NCI-H2107 treated with DMSO at 0.1 percent for 48 hours (cell line): ENCODE measurements at regions not wholly inside any gene's neighbourhood (a gene's known extent, or its start where the extent isn't known, plus 50 kb on each side); places are given as distances from the start of the nearest gene placed in this dataset.

Experiments
- DNase-seq: peaks from one replicate; lab custom pipeline; 2025; ENCODE audit not compliant: unreplicated experiment; lab: John Stamatoyannopoulos, UW

- DNase-seq, result no peak
Observed at GRCh38 chr6:139762587-139763031, 388.2 kb upstream of the CITED2 start.

GRCh38 chr6:139760128-139760527, 385.7 kb upstream of the CITED2 start:
- no peak for DNase-seq

- no peak for DNase-seq
Observed at GRCh38 chr6:139759086-139759485, 384.6 kb upstream of the CITED2 start.

DNA sequence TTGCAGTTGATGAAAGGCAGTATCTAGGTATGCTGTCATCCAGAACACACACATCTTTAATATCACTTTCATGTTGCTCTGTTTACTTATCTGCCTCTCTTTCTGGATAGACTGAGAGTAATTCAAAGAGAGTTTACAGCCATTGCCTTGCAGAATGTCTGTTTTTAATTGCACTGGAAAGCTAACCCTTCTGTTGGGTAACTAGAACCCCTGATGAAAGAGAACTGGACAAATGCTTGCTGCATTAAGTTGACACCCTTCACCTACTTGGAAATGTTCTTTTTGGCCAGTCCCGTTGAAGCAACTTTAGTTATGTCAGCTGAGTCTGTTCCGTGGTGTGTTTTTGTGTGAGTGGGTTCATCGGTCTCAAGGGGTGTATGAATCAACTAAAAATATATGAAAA, 383.8 kb upstream of the CITED2 start:
- no peak for DNase-seq

DNA sequence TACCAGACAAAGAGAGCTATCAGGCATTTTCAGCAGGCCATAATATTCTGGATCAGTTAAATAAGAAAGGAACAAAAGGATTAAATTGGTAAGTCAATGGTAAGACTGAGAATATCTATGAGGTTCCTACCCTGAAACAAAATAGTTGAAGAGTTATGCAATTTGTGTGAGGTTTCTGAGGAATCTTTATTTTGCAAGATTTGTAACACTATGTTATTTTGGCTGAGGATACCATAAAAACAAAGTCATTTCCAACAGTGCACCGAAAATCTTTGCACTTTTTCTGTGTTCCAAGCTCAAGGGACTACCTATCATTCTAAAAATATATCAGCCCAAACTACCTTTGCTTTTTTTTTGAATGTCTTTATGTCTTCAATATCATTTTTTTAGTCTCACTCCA, 383.3 kb upstream of the CITED2 start:
- DNase-seq, result no peak

- DNase-seq, result no peak
Observed at GRCh38 chr6:139756381-139756780, 381.9 kb upstream of the CITED2 start.

DNA sequence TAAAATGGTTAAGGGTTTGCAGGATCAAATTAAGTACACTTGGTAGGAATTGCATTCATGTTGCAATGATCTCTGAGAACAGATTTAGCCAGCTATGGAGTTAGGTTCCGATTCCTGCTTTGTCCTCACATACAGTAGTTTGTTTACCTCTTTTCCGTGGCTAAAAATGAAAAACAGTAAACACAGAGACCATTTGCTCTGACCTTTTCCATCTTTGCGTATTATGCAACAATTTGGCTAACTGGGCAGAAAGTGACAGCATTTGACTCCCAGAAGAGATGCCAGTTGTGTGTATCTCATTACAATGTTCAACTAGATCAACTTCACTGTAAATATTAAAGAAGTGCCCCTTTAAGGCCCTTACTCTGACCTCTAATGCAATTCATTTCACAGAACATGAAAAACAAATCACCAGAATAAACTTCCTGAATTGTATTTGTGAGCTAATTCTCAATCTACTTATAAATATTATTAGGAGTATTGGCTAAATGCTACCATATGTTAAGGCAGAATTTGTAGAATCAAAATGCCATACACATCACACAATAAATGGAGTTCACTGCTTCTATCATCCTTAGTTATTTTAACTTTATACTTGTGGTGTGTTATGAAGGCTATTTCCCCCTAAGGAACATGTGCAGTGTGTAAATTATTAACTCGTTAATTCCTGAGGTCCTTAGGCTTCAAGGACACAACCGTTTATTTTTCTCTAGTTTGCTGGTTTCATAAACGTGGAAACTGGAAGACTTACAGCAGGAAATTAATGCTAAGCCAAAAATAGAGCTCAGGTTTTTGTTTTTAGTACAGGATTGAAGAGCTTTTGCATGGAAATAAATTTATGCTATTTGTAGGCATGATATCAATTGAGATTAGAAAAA, 380.7 kb upstream of the CITED2 start:
- no peak for DNase-seq

- DNase-seq, result no peak
Observed at GRCh38 chr6:139753198-139753861, 378.9 kb upstream of the CITED2 start.

GRCh38 chr6:139752086-139752485, 377.6 kb upstream of the CITED2 start:
- DNase-seq, result no peak

- DNase-seq, result no peak
Observed at GRCh38 chr6:139751179-139751578, 376.7 kb upstream of the CITED2 start.

DNA sequence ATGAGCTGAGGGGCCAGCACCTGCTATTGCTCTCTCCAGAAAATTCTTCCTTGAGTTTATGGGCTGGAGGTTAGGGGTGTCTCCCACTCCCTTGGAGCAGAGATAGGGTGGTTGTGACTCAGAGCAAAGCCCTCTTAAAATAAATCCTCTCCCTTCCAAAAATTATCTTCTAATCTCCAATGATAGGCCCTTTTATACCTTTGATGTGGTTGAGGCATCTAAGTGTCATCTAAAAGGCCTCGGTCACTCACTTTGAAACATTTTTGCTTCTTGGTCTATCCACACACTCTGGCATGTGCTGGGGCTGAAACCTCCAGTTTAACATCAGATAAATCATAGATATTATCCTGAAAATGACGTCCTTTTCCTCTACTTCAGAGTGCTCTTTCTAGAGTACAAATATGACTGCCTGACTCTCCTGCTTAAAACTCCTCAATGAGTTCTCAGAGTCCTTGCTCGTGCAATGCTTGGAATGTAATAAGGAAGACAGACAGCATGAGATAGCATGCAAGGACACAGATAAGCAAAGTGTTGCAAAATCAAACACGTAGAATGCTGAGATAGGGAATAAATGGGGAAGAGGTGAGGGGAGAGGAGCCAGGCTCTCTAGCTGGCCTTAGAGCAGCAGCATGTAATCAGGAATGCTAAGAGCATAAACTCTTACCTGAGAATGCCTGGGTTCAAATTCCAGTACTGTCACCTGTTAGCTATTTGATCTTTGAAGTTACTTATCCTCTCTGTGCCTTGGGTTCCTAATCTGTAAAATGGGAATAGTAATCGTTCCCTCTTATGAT, 374.1 kb upstream of the CITED2 start:
- DNase-seq, result no peak

- DNase-seq, result no peak
Observed at GRCh38 chr6:139747154-139747553, 372.7 kb upstream of the CITED2 start.

DNA sequence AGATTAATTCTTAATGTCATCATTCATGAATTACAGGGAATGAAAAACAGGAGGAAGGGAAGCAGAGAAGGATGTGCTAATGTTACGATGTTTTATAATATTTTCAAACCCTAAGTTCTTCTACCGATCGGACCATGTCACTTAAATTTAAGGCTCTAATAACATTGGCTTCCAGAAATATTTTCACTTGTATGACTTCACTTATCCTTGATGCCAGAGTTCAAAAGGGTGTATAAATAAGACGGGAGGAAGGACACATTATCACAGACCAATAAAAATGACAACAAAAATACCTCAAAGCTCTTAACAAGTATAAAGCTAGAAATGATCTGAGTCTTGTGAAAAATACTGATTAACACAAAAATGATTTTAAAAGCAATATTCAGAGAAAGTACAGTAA, 370.4 kb upstream of the CITED2 start:
- DNase-seq, result no peak

DNA sequence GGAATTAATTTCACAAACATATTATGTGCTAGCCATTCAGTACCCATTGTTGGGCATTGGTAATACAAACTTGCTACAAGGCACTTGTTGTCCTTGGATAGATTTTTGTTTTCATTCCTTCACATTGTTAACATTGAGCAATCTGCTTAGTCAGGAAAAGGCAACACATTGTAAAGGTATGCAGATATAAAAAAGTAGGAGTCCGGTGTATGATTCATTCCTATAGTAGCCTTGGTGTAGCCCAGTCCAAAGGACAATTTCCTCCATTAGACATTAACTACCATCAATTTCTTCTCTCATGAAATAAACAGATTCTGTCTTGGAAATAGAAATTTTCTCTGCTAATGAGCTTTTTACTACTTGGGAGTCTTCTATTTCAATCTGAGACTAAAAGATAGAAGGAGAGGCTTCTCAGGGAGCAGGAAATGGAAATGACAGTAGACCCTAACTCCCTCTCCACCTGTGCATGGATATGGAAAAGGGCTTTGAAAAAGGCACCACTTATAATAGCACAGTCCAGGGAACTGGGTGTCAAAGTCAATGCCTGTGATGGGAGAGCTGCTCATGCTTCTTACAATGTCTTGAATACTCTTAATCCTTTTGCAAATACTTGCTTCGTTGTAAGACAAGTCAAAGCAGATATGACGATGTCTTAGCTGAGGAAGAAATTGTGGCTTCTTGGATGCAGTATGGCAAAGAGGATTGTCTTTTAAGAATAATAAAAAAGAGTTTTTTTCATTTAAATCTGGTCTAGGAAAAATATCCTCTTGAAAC, 369.4 kb upstream of the CITED2 start:
- DNase-seq, result no peak

GRCh38 chr6:139742671-139743070, 368.2 kb upstream of the CITED2 start:
- DNase-seq, result no peak

DNA sequence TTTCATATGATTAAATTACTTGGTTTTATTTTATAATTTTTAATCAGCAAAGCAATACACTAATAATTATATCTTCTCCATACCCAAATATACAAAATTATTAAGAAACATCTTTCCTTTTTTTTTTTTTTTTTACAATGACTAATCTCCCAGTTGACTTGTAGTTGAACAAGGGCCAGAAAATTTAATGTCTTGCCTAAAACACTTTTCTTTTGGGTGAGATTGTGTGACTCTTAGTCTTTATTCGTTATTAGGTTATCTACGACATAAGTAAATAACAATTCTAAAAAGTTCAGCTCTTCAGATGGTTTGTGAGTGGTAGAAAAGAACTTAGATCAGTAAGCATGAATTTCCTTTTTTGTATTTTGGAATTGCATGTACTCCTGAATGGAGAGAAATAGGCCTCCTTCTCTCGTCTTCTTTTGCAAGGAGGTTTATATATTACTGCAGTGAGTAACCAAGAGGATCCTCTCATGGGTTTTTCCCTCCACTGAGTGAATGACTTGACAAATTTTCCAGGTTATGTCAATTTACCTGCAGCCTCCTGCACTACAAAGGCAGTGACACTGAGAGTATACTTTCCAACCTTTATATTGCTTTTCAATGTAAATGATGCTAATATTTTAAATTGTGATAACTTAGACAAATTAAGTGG, 364.5 kb upstream of the CITED2 start:
- no peak for DNase-seq

- DNase-seq, result no peak
Observed at GRCh38 chr6:139736325-139736906, 362.0 kb upstream of the CITED2 start.

DNA sequence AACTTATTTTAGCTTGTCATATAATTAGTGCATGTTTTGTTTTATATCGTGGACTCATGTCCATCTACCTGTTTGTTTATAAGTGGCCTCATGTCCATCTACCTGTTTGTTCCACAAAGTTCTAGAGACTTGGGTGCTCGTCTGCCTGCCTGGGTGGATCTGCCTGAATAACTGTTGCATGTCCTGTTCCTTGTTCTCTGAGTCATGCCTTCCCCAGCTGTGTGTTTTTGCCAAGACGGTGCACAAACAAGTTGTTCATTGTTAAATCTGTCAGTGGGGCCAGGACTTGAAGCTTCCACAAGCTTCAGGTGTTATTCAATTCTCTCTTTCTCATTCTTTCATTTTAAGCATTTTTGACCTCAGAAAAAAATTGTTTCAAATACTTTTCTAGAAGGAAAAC, 358.0 kb upstream of the CITED2 start:
- DNase-seq, result no peak

DNA sequence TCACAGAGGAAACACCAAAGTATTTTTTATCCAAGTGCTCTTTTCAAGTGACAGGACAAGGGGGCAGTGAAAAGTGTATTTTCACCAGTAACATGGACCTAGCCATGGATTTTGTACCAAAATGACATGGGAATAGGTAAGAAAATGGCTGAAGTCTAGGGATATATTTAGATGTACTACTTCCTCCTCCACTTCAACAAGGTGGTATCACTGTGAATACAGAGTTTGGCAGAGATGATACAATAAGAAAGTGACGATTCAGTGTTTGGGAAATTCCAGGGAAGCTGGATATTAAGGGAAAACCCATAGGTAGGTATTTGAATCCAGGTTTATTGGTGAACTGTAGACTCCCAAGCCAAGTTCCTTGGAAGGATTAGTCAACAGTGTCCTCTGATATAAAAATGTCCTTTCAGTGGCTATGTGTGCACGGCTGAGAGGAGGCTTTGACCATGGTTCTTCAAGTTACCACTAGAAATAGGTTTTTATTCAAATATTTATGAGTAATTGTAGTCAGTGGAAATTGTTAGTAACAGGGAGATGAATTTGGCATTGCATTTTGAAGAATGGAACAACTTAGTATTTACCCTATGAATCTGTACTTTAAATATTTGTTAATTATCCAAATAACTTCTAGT, 356.0 kb upstream of the CITED2 start:
- DNase-seq, result no peak
